SJCRH30 (cell line): ENCODE measurements at regions not wholly inside any gene's neighbourhood (a gene's known extent, or its start where the extent isn't known, plus 50 kb on each side); places are given as distances from the start of the nearest gene placed in this dataset.
"Not testable (repeated sequence)": the region's sequence is repeated elsewhere in the genome, so short reads cannot be mapped to it uniquely, and the experiment has no call there.

ENCODE experiments used
- DNase-seq, 2 experiments: peaks; one replicate each; pipeline ENCODE4 v3.0.0-alpha.2; 2015 to 2020
- H3K27ac ChIP-seq: fragments of 250-450 bp; sonication (Bioruptor Pico); 2 replicates; pipeline ENCODE4 v1.5.1; 2020; ENCODE audit warnings: mild to moderate bottlenecking, moderate library complexity
- H3K27me3 ChIP-seq: fragments of 250-450 bp; sonication (Bioruptor Pico); 2 replicates; pipeline ENCODE4 v1.5.1; 2020; ENCODE audit warnings: mild to moderate bottlenecking, moderate library complexity
- H3K36me3 ChIP-seq: fragments of 250-450 bp; sonication (Bioruptor Pico); 2 replicates; pipeline ENCODE4 v1.5.1; 2020; ENCODE audit warnings: mild to moderate bottlenecking, moderate library complexity
- H3K4me1 ChIP-seq: fragments of 250-450 bp; sonication (Bioruptor Pico); 2 replicates; pipeline ENCODE4 v1.5.1; 2020; ENCODE audit warnings: mild to moderate bottlenecking, moderate library complexity
- H3K4me3 ChIP-seq: fragments of 250-450 bp; sonication (Bioruptor Pico); 2 replicates; pipeline ENCODE4 v1.5.1; 2020; ENCODE audit warnings: mild to moderate bottlenecking, moderate library complexity
- H3K9me3 ChIP-seq: fragments of 250-450 bp; sonication (Bioruptor Pico); replicated peaks from 2 replicates; pipeline ENCODE4 v1.5.1; 2020; ENCODE audit warnings: mild to moderate bottlenecking, moderate library complexity

DNA sequence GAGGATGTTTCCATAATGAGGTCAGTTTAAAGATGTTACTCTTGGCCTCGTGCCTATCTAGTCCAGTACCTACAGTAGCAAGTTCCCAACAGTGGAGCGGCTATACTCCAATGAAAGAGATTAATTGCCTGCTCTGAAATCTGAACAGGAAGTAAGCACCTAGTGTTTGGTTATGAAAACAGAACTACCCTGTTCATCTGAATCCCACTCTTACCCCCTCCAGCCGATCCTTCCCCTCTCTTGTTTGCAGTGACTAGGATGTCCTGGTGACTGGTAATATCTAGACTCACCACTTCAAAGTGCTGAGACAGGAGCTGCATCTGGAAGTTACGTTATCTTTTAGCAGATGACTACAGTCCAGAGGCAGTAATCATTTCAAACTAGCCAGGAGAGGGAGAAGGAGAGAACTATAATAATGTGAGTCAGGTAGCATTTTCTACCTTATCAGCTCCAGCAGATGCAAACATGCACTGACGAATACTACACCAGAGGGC lies 666.7 kb upstream of the NRP1 start:
- no peaks in the 10 kb centered on the region for H3K4me1 ChIP-seq
- H3K4me3 ChIP-seq, result no peak overlapping the region
- no peaks in the 10 kb centered on the region for H3K9me3 ChIP-seq
- H3K27ac ChIP-seq, result no peak overlapping the region
- no peaks in the 10 kb centered on the region for H3K36me3 ChIP-seq
- no peak for DNase-seq
- H3K27me3 ChIP-seq, result no peaks in the 10 kb centered on the region

DNA sequence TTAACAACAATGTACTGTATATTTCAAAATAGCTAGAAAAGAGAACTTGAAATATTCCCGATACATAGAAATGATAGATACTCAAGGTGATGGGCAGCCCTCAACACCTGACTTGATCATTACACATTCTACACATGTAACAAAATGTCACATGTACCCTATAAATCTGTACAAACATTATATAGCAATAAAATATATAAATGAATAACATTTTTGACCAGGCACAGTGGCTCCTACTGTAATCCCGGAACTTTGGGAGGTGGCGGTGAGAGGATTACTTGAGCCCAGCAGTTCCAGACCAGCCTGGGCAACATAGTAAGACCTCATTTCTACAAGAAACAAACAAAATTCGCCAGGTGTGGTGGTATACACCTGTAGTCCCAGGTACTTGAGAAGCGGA lies 659.5 kb upstream of the NRP1 start:
- Histone ChIP-seq H3K4me3 (no peak overlapping the region), H3K27ac (no peak overlapping the region), H3K36me3 (no peaks in the 10 kb centered on the region), H3K27me3 (no peaks in the 10 kb centered on the region), H3K4me1 (no peaks in the 10 kb centered on the region), H3K9me3 (no peaks in the 10 kb centered on the region)
- DNase-seq, result no peak

DNA sequence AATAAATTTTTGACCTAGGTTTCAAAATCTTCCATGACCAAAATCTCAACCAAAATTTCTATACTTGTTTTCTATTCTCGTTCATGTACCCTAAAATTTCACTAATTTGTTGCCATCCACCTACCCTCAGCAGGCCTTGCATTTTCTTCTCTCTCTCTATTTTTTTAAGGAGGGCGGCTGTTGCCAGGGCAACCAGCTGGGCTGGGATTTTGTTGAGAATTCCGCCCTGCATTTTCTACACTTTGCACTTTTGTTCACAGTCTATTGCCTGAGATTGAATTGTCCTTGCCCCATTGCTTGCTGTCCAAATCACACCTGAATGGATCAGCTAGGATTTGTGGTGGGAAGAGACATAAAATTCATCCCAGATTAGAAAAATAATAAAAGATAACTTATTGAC lies 657.5 kb upstream of the NRP1 start:
- no peak for DNase-seq
- no peaks in the 10 kb centered on the region for H3K4me1 ChIP-seq
- H3K9me3 ChIP-seq, result no peaks in the 10 kb centered on the region
- H3K27me3 ChIP-seq, result no peaks in the 10 kb centered on the region
- H3K27ac ChIP-seq, result no peak overlapping the region
- no peak overlapping the region for H3K4me3 ChIP-seq
- H3K36me3 ChIP-seq, result no peaks in the 10 kb centered on the region

DNA sequence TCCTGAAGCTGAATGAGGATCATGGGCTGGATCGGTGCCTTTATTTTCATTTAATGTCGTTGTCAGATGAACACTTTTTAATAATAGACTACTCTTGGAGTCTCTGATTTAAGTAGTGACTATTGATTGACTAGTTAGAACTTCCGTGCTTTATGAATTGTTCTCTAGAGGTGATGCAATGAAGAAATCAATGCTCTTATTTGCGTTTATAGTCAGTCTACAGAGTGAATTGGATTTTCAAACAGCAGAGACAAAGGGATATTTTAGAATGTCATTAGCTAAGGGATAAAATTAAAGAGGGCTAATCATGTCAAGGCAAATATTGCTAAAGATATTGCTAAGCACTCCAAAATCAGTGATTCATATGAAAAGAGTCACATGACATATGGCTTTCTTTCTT lies 652.0 kb upstream of the NRP1 start:
- no peak overlapping the region for H3K4me3 ChIP-seq

DNA sequence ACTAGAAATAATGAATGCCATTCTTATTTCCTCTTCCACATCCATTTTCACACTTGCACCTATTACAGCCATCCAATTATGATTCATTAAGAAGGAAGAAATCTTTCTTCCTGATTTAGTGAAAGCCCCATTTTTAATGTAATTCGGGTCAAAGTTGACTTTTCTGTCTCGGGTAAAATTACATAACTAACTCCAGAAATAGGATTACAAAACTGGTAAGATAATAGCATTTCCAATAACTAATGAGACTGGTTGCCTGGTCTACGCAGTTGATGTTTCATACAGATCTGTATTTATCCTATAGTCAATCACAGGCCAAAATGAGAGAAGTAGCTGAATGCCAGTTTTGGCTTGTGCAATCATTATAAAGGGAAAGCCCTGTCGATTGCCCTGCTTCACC lies 651.5 kb upstream of the NRP1 start:
- H3K36me3 ChIP-seq, result no peaks in the 10 kb centered on the region
- no peak for DNase-seq
- H3K4me3 ChIP-seq, result no peak overlapping the region
- no peaks in the 10 kb centered on the region for H3K9me3 ChIP-seq
- H3K27ac ChIP-seq, result no peak overlapping the region
- H3K27me3 ChIP-seq, result no peaks in the 10 kb centered on the region
- H3K4me1 ChIP-seq, result no peaks in the 10 kb centered on the region

More for the DNA sequence above, 652.0 kb upstream of the NRP1 start:
- Histone ChIP-seq H3K27me3 (no peaks in the 10 kb centered on the region), H3K36me3 (no peaks in the 10 kb centered on the region), H3K4me1 (no peaks in the 10 kb centered on the region), H3K27ac (no peak overlapping the region), H3K9me3 (no peaks in the 10 kb centered on the region)
- DNase-seq, result no peak

DNA sequence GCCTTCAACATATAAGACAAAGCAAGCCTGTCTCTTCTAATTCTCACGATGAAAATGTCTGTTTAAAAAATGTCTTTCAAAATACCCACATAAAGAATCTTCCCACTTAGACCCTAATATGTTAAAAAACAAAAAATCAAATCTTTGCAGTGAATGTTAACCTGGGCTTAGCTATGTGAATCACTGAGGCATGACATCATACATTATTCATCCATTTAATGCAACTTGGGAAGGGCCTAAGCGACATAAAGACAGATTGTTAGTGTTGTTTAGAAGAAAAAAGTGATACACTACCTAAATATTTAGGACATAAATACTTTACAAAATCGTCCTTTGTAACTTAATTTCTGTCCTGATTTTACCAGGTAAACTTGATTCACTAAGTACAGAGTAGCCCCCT lies 648.5 kb upstream of the NRP1 start:
- no peak for DNase-seq

DNA sequence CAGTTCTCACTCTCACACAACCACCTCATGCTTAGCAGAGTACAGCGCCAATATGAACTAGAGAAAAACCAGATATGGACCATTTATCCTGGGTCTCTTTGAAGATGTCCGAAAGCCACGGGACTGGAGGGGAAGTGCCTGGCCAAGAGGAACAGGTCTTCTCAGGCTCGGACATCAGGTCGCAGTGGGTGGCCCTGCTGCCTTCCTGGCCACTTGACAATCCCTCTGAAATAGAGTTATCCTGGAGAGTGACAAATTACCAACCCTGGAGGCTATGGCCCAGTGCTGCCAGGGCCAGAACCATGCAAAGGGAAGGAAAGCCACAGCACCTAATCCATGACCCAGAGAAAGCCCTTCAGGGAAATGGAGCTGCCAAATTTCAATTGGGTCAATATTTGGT lies 646.8 kb upstream of the NRP1 start:
- Histone ChIP-seq H3K27me3 (no peaks in the 10 kb centered on the region), H3K4me3 (no peak overlapping the region), H3K36me3 (no peaks in the 10 kb centered on the region), H3K4me1 (no peaks in the 10 kb centered on the region), H3K27ac (no peak overlapping the region), H3K9me3 (no peaks in the 10 kb centered on the region)
- DNase-seq, result no peak

More for the DNA sequence above, 648.5 kb upstream of the NRP1 start:
- Histone ChIP-seq H3K4me3 (no peak overlapping the region), H3K27ac (no peak overlapping the region), H3K36me3 (no peaks in the 10 kb centered on the region), H3K27me3 (no peaks in the 10 kb centered on the region), H3K9me3 (no peaks in the 10 kb centered on the region), H3K4me1 (no peaks in the 10 kb centered on the region)

DNA sequence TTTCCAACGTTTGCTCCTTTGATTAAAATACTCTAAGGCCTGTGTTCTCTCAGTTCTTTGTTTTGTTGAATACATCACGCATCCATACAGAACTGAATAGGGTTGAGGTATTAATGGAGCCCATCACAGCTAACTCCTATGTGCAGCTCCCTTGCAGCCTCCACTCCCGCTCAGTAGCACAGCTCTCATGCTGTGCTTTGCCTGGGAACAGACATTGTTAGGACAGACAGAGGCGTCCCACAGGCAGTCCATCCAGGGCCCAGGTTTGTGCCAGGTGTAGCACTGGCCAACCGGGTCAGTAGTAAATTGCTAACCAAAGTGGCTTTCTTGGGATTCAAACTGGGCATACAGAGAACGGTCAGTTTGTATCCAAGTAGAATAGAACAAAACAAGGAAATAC lies 644.7 kb upstream of the NRP1 start:
- Histone ChIP-seq H3K27ac (no peak overlapping the region), H3K4me3 (no peak overlapping the region), H3K4me1 (no peaks in the 10 kb centered on the region), H3K27me3 (no peaks in the 10 kb centered on the region), H3K9me3 (no peaks in the 10 kb centered on the region), H3K36me3 (no peaks in the 10 kb centered on the region)
- no peak for DNase-seq

DNA sequence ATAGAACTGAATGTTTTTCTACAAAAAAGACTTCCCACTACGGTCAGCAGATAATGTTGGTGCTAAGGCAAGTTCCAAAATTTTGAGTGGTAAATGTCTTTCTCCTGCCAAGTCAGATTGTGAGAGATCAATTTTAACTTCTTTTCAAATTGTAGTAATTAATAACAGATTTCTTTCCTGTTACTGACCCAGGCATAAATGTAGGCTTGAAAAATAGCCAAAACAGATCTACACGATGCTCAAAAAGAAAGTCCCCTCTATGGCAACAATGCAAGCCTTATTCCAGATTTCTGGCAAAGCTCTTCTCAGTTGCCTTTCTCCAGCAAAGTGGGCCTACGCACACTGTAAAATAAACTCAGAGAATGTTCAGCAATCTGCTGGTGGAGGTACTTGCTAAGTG lies 641.0 kb upstream of the NRP1 start:
- H3K36me3 ChIP-seq, result no peaks in the 10 kb centered on the region
- no peak overlapping the region for H3K4me3 ChIP-seq
- no peak for DNase-seq
- H3K4me1 ChIP-seq, result no peaks in the 10 kb centered on the region
- H3K27me3 ChIP-seq, result no peaks in the 10 kb centered on the region
- no peaks in the 10 kb centered on the region for H3K9me3 ChIP-seq
- H3K27ac ChIP-seq, result no peak overlapping the region

DNA sequence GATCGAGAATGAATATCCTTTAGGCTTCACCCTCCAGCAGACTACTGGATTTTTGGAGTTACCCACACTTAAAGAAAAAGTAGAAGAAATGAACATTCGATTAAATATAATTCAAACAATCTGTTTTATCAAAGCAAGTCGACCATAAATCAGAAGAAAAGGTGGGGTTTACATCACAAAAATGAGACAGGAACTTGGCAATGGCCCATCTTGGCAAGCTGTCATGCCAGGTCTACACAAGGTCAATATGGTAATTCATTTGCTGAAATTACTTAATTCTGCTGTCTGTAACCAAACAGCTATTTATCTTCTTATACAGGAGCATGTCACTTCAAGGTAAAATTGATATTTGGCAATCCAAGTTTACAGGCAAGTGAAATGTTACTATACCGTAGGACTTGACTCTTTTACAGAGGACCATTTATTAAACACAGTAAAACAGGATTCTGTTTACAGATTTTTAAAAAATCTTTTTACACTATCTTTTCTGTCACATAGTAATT lies 640.6 kb upstream of the NRP1 start:
- Histone ChIP-seq H3K27me3 (no peaks in the 10 kb centered on the region), H3K9me3 (no peaks in the 10 kb centered on the region), H3K4me3 (no peak overlapping the region), H3K4me1 (no peaks in the 10 kb centered on the region), H3K36me3 (no peaks in the 10 kb centered on the region), H3K27ac (no peak overlapping the region)
- DNase-seq, result no peak

DNA sequence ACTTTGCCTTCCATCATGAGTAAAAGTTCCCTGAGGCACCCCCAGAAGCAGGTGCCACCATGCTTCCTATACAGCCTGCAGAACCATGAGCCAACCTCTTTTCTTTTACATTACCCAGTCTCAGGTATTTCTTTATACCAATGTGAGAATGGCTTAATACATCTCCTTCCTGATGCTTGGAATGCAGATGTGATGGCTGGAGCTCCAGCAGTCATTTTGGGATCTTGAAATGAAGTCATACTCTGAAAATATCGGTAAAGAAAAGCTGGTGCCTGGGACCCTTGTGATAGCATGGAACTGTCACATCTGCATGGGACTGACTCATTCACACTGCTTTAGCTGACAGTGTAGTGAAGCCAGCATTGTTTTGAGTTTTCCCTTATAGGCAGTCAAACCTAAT lies 634.5 kb upstream of the NRP1 start:
- Histone ChIP-seq H3K27ac (no peak overlapping the region), H3K27me3 (no peaks in the 10 kb centered on the region), H3K4me1 (no peaks in the 10 kb centered on the region), H3K36me3 (no peaks in the 10 kb centered on the region), H3K9me3 (no peaks in the 10 kb centered on the region), H3K4me3 (no peak overlapping the region)
- DNase-seq, result no peak

DNA sequence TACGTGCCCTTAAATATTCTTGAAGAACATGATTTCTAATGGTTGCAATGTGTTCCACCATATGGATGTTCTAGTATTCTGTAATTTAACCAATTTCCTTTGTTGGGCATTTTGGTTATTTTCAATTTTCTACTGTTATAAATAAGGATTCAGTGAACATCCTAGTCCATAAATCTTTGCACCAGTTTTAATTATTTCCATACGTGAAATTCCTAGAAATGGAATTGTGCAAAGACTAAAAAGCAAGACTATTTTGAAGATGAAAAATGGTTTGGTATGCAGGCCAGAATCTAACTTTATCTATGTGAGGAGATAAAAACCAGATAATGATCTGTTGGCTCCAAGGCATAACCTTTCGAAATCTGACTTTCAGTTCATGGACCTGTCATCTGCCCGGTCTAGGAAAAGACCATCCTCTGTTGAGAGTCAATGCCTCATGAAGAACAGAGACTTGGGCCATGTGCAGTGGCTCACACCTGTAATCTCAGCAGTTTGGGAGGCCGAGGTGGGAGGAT lies 633.2 kb upstream of the NRP1 start:
- no peaks in the 10 kb centered on the region for H3K36me3 ChIP-seq
- no peak for DNase-seq
- no peak overlapping the region for H3K27ac ChIP-seq
- no peaks in the 10 kb centered on the region for H3K27me3 ChIP-seq
- no peaks in the 10 kb centered on the region for H3K4me1 ChIP-seq
- no peaks in the 10 kb centered on the region for H3K9me3 ChIP-seq
- H3K4me3 ChIP-seq, result no peak overlapping the region

DNA sequence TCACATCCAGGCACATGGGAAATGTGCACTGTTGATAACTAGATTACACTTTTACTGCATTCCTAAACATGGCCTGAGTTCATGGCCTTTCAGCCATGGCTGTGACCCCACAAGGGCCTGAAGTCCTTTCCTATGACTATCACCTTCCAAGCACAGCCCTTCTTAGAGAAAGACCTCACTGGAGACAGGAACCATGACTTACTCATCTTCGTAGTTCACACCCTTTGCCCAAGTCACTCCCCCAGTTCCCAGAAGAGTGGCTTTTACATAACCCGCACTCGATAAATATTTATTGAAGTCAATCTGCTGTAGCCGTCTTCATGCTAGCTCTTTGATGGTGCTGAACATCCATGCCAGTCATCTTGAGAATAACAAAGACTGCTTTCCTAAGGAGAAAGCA lies 632.5 kb upstream of the NRP1 start:
- Histone ChIP-seq H3K4me1 (no peaks in the 10 kb centered on the region), H3K4me3 (no peak overlapping the region), H3K27ac (no peak overlapping the region), H3K27me3 (no peaks in the 10 kb centered on the region), H3K36me3 (no peaks in the 10 kb centered on the region), H3K9me3 (no peaks in the 10 kb centered on the region)
- no peak for DNase-seq

DNA sequence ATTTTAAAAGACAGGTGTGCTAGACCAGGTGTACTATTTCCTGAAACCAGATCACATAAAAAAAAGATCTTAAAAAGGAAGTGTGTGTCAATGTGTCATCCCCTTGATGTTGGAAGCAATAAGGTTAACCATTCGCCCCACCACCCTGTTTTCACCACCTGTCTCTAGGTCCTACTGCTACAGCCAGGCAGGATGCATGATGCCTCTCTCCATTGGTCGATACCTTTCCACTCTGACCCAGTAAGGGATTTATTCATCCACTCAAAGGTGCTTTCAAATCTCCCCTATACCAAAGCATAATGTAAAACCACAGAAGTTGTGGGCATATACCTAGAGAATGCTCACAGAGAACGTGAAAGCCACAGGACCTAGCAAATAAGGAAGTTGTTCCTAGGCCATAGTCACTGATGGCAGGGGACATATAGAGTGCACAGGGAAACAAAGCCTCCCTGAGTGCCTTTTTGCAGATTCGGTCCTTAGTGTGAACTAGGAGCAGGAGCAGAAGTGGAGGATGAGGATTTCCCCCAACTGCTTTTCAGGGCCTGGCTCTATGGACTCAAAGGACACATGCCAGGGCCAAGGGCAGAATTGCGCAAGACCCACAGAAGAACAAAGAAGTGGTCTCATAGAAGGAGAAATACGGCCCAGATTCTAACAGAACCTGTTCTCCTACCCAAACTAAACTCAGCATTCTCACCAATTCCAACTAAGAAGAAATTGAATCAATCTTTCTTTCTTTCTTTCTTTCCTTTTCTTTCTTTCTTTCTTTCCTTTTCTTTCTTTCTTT lies 631.5 kb upstream of the NRP1 start:
- no peak overlapping the region for H3K4me3 ChIP-seq
- no peak overlapping the region for H3K27ac ChIP-seq
- H3K27me3 ChIP-seq, result no peaks in the 10 kb centered on the region
- H3K9me3 ChIP-seq, result no peaks in the 10 kb centered on the region
- DNase-seq, result no peak
- no peaks in the 10 kb centered on the region for H3K4me1 ChIP-seq
- no peaks in the 10 kb centered on the region for H3K36me3 ChIP-seq

DNA sequence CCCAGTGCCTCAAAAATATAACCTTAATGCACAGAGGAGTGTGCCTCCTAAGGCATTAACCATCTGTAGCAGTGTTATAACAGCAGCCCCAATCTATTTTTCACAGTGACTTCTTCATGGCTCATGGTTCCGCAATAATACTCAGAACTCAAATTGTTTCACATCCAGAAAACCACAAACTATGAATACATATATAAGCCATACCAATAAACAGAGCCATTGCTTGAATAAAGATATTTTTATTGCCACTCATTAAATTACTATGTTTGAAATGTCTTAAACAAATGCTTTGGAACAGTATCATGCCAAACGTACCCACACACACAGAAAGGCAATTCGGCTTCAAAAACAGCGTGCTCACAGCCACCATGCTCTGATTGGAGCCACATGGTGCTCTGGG lies 629.3 kb upstream of the NRP1 start:
- H3K9me3 ChIP-seq, result no peaks in the 10 kb centered on the region
- H3K4me1 ChIP-seq, result no peaks in the 10 kb centered on the region
- H3K27me3 ChIP-seq, result no peaks in the 10 kb centered on the region
- H3K36me3 ChIP-seq, result no peaks in the 10 kb centered on the region
- DNase-seq, result no peak
- no peak overlapping the region for H3K27ac ChIP-seq
- H3K4me3 ChIP-seq, result no peak overlapping the region

DNA sequence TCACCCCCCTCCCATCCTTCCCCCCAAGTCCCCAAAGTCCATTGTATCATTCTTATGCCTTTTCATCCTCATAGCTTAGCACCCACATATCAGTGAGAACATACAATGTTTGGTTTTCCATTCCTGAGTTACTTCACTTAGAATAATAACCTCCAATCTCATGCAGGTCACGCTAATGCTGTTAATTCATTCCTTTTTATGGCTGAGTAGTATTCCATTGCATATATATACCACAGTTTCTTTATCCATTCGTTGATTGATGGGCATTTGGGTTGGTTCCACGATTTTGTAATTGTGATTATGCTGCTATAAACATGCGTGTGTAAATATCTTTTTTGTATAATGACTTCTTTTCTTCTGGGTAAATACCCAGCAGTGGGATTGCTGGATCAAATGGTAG lies 621.9 kb upstream of the NRP1 start:
- H3K4me1 ChIP-seq, H3K27ac ChIP-seq, H3K9me3 ChIP-seq, DNase-seq, H3K36me3 ChIP-seq, H3K27me3 ChIP-seq, H3K4me3 ChIP-seq: not testable (repeated sequence)
